GM19395 (cell line): ENCODE measurements at regions not wholly inside any gene's neighbourhood (a gene's known extent, or its start where the extent isn't known, plus 50 kb on each side); places are given as distances from the start of the nearest gene placed in this dataset.
A peak's percentile ranks its signal among the peaks of the same experiment; 100 is the strongest.

Source experiments
- ATAC-seq: cut with Tn5 transposase; IDR thresholded peaks from one replicate; pipeline ENCODE4 v1.9.1; 2021; ENCODE audit warnings: mild to moderate bottlenecking, moderate library complexity; ENCODE audit not compliant: unreplicated experiment

GRCh38 chr14:38138473-38139138, 69.1 kb upstream of the SSTR1 start:
- peak; percentile 70 for ATAC-seq

- no peak for ATAC-seq
Observed at GRCh38 chr14:38139926-38140325, 67.8 kb upstream of the SSTR1 start.

GRCh38 chr14:38143170-38143569, 64.5 kb upstream of the SSTR1 start:
- ATAC-seq: no peak

DNA sequence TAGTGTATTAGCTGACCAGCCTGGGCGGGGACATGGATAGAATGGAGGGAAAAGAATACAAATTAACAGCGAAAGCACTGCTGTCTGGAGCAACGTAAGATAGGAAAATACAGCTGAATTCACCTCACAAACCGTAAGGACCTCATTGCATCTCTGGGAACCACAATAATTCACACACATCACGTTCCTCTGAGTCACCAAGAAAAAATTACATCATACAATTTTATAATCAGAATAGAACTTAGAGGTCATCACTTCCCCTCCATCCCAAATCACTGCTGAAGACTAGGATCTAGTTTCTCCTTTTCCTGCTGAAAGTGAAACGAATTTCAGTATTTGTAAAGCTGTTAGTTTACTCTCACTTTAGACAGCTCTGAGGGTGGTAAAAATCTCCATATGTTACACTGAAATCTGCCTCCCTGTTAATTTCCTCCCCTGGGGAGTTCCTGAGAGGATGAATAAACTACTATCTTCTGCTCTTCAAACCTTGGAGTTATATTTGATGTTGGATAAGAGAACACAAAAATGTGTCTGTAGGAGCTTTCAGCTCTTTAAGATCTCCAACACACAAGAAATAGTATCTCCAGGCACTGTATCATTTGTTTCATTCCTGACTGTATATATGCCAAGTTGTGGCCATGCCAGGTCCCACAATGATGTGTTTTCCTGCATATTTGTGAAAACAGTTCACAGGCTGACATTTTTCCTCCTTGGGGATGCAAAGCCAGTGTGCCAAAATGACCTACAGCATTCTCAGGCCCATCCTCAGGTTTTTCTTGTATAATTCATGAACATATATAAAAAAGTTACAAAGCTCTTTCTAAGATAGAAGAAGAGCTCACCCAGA, 63.8 kb upstream of the SSTR1 start:
- no peak for ATAC-seq

DNA sequence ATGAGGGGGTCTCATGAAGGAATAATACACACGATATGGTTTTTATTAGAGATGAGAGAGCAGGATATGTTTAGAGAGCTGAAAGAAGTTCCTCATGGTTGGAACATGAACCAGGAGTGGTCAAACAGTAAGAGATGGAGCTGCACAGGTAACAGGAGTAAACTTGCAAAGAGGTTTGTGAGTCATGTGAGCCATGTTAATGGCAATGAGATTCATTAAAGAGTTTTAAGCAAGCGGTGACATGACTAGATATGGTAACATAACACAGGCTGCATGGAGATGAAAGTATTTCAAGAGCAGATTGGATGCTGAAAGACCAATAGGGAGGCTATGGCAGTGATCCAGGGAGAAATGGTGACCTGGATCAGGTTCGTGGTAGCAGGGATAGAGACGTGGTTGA, 62.6 kb upstream of the SSTR1 start:
- no peak for ATAC-seq

DNA sequence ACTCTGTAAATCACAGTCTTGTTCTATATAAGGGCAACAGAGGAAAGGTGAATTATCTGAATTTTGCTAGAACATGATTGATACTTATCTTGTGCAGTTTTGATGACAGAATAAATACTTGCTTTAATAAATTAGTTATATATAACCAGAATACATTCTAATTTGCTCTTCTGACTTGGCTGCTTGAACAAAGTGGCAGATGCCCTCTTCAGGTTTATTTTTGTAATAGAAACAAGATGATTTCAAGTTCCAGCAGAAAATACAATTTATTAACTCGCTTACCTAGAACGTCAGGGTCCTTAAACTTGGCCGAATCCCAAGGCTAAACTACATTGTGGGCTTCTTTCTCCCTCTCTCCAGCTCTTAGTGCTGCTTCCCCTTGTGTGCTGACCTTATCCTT, 57.6 kb upstream of the SSTR1 start:
- ATAC-seq: no peak
